GM12878 (cell line): ENCODE measurements at regions not wholly inside any gene's neighbourhood (a gene's known extent, or its start where the extent isn't known, plus 50 kb on each side); places are given as distances from the start of the nearest gene placed in this dataset.

Source experiments
- ATF7 ChIP-seq: fragments of 450-650 bp; IDR thresholded peaks from 2 replicates; pipeline ENCODE4 v1.6.1; 2016; ENCODE audit warnings: low read depth, mild to moderate bottlenecking
- BCLAF1 ChIP-seq: fragments of 450-650 bp; IDR thresholded peaks from 2 replicates; pipeline ENCODE4 v1.6.1; 2017; ENCODE audit warnings: antibody characterized with exemption, mild to moderate bottlenecking, moderate library complexity
- CBFB ChIP-seq: IDR thresholded peaks from 2 replicates; pipeline ENCODE4 v1.6.1; 2016; ENCODE audit warnings: antibody characterized with exemption, low read depth
- IRF4 ChIP-seq: IDR thresholded peaks from 2 replicates; pipeline ENCODE4 v1.6.1; 2011; ENCODE audit warnings: low read depth, low read length
- MLLT1 ChIP-seq: fragments of 450-650 bp; IDR thresholded peaks from 2 replicates; pipeline ENCODE4 v1.6.1; 2016; ENCODE audit warnings: mild to moderate bottlenecking
- POU2F2 ChIP-seq: IDR thresholded peaks from 3 replicates; pipeline ENCODE4 v1.6.1; 2011; ENCODE audit warnings: low read depth, mild to moderate bottlenecking, low read length, borderline replicate concordance
- RAD51 ChIP-seq: fragments of 450-650 bp; IDR thresholded peaks from 2 replicates; pipeline ENCODE4 v1.6.1; 2016; ENCODE audit warnings: moderate library complexity, mild to moderate bottlenecking, inconsistent platforms
- RFX5 ChIP-seq: IDR thresholded peaks from 2 replicates; pipeline ENCODE4 v1.6.1; 2011; ENCODE audit warnings: low read depth, low read length, improper control_type of control experiment
- STAT3 ChIP-seq: IDR thresholded peaks from 2 replicates; pipeline ENCODE4 v1.6.1; 2011; ENCODE audit warnings: low read depth, low read length, improper control_type of control experiment
- TBL1XR1 ChIP-seq: IDR thresholded peaks from 2 replicates; pipeline ENCODE4 v1.6.1; 2012; ENCODE audit warnings: low read depth, low read length, improper control_type of control experiment
- ZBED1 ChIP-seq: IDR thresholded peaks from 2 replicates; pipeline ENCODE4 v1.6.1; 2016; ENCODE audit warnings: borderline replicate concordance
- ZNF24 ChIP-seq: fragments of 450-650 bp; IDR thresholded peaks from 2 replicates; pipeline ENCODE4 v1.6.1; 2017; ENCODE audit warnings: antibody characterized with exemption, mild to moderate bottlenecking
- TF ChIP-seq, protein P1 (sequence below): IDR thresholded peaks from 2 replicates; pipeline ENCODE4 v1.6.1; 2011; ENCODE audit warnings: borderline replicate concordance, low read depth, mild to moderate bottlenecking, moderate library complexity, low read length; ENCODE audit not compliant: insufficient read depth, poor library complexity, severe bottlenecking

- TF ChIP-seq, protein P1, sequence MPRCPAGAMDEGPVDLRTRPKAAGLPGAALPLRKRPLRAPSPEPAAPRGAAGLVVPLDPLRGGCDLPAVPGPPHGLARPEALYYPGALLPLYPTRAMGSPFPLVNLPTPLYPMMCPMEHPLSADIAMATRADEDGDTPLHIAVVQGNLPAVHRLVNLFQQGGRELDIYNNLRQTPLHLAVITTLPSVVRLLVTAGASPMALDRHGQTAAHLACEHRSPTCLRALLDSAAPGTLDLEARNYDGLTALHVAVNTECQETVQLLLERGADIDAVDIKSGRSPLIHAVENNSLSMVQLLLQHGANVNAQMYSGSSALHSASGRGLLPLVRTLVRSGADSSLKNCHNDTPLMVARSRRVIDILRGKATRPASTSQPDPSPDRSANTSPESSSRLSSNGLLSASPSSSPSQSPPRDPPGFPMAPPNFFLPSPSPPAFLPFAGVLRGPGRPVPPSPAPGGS = no peak
- TF ChIP-seq RFX5 = no peak
- TF ChIP-seq ZBED1 = no peak
- no peak for TF ChIP-seq RAD51
- TF ChIP-seq ZNF24 = no peak
- no peak for TF ChIP-seq ATF7
- no peak for TF ChIP-seq POU2F2
- no peak for TF ChIP-seq STAT3
- TF ChIP-seq TBL1XR1 = no peak
- TF ChIP-seq CBFB = no peak
- TF ChIP-seq BCLAF1 = no peak
- TF ChIP-seq IRF4 = no peak
- TF ChIP-seq MLLT1 = no peak
These were observed 55.4 kb upstream of the IFFO2 start (continued) for GRCh38 chr1:19011845-19012231.
